Testis (tissue), 2 donors: ENCODE measurements at regions not wholly inside any gene's neighbourhood (a gene's known extent, or its start where the extent isn't known, plus 50 kb on each side); places are given as distances from the start of the nearest gene placed in this dataset.

Source experiments
- DNase-seq: peaks from one replicate; pipeline ENCODE4 v3.0.0-alpha.2; 2019
- H3K27ac ChIP-seq, 2 donors: fragments of 200-600 bp; sonication (generic); one replicate each; pipeline ENCODE4 v1.5.1; 2019
- H3K27me3 ChIP-seq: fragments of 200-600 bp; sonication (generic); one replicate; pipeline ENCODE4 v1.5.1; 2019
- H3K36me3 ChIP-seq: fragments of 200-600 bp; sonication (generic); one replicate; pipeline ENCODE4 v1.5.1; 2017; ENCODE audit warnings: low read depth; ENCODE audit errors: missing control alignments
- H3K4me1 ChIP-seq: fragments of 200-600 bp; sonication (generic); one replicate; pipeline ENCODE4 v1.5.1; 2019
- H3K4me3 ChIP-seq, 2 donors: fragments of 200-600 bp; sonication (generic); one replicate each; pipeline ENCODE4 v1.5.1; 2017 to 2019
- H3K9me3 ChIP-seq: fragments of 200-600 bp; sonication (generic); one replicate; pipeline ENCODE4 v1.5.1; 2017
- POLR2A ChIP-seq: fragments of 450-650 bp; IDR thresholded peaks from one replicate; pipeline ENCODE4 v1.6.1; 2017; ENCODE audit warnings: antibody characterized with exemption, mild to moderate bottlenecking, moderate library complexity
- WGBS, 2 donors: methylation state at CpG; one replicate each; pipeline ENCODE4 v1.1.5; 2018; 5-methylcytosine and 5-hydroxymethylcytosine counted together
- intact Hi-C: fragments of 100-400 bp; cut with DNase I; formaldehyde crosslinking; loops from one replicate; pipeline ENCODE4 v1.15.1; 2023; ENCODE audit warnings: low total_unique reads
- TF ChIP-seq, protein P1 (sequence below), 3 experiments: fragments of 450-650 bp in 2 of 3; fragments of 200-600 bp in 1 of 3; sonication (generic) in 1 of 3; IDR thresholded peaks; one replicate each; pipeline ENCODE4 v1.5.1; 2016 to 2019; ENCODE audit warnings: antibody characterized with exemption in 3 of 3, mild to moderate bottlenecking in 2 of 3, moderate library complexity in 1 of 3

DNA sequence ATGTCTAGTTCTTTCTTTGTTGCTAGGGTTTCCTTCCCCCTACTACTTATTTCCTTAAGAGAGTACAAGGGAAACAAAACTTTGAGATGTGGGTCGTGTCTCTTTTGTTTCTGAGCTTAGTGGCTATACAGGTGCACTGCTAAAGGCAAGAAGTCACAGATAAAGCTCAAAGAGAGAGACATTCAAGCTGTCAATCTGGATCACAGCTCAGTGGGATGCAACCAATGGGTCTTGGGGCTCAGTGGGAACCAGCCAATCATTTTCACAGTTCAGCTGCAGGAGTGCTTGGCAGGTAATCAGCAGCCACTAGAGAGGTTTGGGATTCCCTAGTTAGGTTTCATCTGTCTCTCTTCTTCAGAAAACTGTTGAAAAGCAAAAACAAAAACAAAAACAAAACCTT lies 135.4 kb upstream of the SGCD start:
- H3K4me3 ChIP-seq, result no peak overlapping the region

DNA sequence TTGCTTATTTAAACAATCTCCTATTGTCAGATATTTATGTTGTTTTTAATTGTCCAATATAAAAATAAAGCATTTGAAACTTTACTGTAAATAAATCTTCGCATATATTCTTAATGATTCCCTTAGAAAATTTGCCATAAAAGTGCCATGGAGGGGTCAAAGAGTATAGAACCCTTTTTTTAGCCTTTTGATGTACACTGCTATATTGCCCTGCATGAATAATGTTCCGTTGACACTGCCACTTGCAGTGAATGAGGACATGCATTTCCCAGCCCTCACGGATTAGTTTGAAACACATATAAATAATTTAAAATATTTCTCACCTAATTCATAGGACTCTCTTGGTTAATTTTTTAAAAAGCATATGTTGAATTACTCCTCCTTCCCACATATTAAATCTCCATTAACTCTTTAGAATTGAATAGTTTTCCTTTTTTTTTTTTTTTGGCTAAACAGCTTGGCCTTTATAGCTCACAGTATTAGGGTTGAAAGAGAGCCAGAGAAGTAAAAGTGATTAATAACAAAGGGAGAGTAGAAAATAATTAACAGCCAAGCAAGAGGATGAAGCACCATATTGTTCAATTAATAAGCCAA lies 129.8 kb upstream of the SGCD start:
- intact Hi-C loops, result no loop called here
- no peaks in the 10 kb centered on the region for H3K4me1 ChIP-seq
- H3K27ac ChIP-seq, result no peak overlapping the region
- H3K9me3 ChIP-seq, result no peaks in the 10 kb centered on the region
- DNase-seq, result no peak
- no peaks in the 10 kb centered on the region for H3K27me3 ChIP-seq
- no peak for TF ChIP-seq POLR2A
- TF ChIP-seq, protein P1, sequence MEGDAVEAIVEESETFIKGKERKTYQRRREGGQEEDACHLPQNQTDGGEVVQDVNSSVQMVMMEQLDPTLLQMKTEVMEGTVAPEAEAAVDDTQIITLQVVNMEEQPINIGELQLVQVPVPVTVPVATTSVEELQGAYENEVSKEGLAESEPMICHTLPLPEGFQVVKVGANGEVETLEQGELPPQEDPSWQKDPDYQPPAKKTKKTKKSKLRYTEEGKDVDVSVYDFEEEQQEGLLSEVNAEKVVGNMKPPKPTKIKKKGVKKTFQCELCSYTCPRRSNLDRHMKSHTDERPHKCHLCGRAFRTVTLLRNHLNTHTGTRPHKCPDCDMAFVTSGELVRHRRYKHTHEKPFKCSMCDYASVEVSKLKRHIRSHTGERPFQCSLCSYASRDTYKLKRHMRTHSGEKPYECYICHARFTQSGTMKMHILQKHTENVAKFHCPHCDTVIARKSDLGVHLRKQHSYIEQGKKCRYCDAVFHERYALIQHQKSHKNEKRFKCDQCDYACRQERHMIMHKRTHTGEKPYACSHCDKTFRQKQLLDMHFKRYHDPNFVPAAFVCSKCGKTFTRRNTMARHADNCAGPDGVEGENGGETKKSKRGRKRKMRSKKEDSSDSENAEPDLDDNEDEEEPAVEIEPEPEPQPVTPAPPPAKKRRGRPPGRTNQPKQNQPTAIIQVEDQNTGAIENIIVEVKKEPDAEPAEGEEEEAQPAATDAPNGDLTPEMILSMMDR (IDR thresholded peaks at IDR 0.05), result no peak
- 85 to 87% methylated on average over 3 of the region's 3 CpGs for WGBS, 2 donors
- no peak overlapping the region for H3K4me3 ChIP-seq
- no peaks in the 10 kb centered on the region for H3K36me3 ChIP-seq

More for the DNA sequence above, 135.4 kb upstream of the SGCD start:
- TF ChIP-seq POLR2A, result no peak
- TF ChIP-seq, protein P1 (IDR thresholded peaks at IDR 0.05), result no peak
- no peak for DNase-seq
- H3K36me3 ChIP-seq, result no peaks in the 10 kb centered on the region
- no peaks in the 10 kb centered on the region for H3K4me1 ChIP-seq
- WGBS, 2 donors, result 67 to 85% methylated on average over 1 of the region's 1 CpG
- H3K9me3 ChIP-seq, result no peaks in the 10 kb centered on the region
- no peaks in the 10 kb centered on the region for H3K27me3 ChIP-seq
- intact Hi-C loops, result no loop called here
- H3K27ac ChIP-seq, result no peak overlapping the region

DNA sequence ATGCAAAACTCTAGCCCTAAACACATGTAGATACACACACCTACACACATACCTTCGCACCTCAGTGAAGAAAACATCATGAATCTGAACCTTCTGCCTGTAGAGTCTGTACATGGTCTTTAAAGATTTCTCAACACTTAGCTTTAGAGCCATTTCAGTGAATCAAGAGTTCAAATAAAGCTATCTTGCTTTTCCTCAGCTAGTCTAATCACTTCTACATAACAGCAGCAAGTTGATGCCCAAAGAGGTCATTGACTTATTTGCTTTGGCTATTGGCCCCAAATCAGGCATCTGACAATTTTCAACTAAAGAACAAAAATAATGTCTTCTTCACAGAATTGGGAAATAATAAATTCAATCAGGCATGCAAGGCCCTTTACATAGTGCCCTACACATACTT lies 127.9 kb upstream of the SGCD start:
- H3K4me1 ChIP-seq, result no peaks in the 10 kb centered on the region
- intact Hi-C loops, result no loop called here
- no peaks in the 10 kb centered on the region for H3K27me3 ChIP-seq
- no peaks in the 10 kb centered on the region for H3K36me3 ChIP-seq
- no peak overlapping the region for H3K4me3 ChIP-seq
- H3K9me3 ChIP-seq, result no peaks in the 10 kb centered on the region
- DNase-seq, result no peak
- TF ChIP-seq POLR2A, result no peak
- TF ChIP-seq, protein P1 (IDR thresholded peaks at IDR 0.05), result no peak
- WGBS, 2 donors, result 85 to 96% methylated on average over 1 of the region's 1 CpG
- no peak overlapping the region for H3K27ac ChIP-seq

DNA sequence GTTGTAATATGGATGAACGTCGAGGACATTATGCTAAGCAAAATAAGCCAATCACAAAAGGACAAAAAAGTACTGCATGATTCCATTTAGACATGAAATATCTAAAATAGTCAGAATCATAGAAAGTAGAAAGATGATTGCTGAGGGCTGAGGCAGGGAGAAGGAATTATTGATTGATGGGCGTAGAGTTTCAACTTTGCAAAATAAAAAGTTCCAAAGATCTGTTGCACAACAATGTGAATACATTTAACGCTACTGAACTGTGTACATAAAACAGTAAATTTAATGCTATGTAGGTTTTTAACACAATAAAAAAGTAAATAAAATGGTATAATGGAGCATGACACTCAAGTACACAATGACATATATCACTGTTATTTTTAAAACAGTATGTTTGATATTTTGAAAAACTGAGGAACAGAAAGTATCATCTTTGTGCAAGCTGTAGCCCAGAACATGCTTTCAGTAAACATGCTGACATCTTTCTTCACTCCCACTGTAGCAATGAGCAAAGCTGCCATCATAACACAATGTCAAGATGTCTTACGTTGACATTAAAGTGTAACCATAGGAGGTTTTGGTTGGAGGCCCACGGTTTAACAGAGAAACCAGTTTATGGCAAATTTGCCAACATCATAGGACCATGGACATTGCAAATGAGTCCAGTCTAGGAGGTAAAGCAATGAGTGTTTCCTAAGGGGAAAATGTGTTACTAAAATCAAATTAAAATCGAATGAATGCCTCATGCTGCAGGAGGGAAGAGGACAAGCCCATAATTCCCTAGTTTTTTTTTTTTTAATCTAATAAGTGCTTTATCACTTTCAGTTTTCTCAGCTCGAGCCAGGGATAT lies 125.8 kb upstream of the SGCD start:
- no peaks in the 10 kb centered on the region for H3K9me3 ChIP-seq
- H3K27ac ChIP-seq, result no peak overlapping the region
- no peak overlapping the region for H3K4me3 ChIP-seq
- no peaks in the 10 kb centered on the region for H3K27me3 ChIP-seq
- no peaks in the 10 kb centered on the region for H3K36me3 ChIP-seq
- DNase-seq, result no peak
- H3K4me1 ChIP-seq, result no peaks in the 10 kb centered on the region
- 80 to 82% methylated on average over 8 of the region's 8 CpGs for WGBS, 2 donors
- intact Hi-C loops, result no loop called here
- TF ChIP-seq, protein P1 (IDR thresholded peaks at IDR 0.05), result no peak
- no peak for TF ChIP-seq POLR2A
